HG02852 (cell line): ENCODE measurements at regions not wholly inside any gene's neighbourhood (a gene's known extent, or its start where the extent isn't known, plus 50 kb on each side); places are given as distances from the start of the nearest gene placed in this dataset.
"Not testable (repeated sequence)": the region's sequence is repeated elsewhere in the genome, so short reads cannot be mapped to it uniquely, and the experiment has no call there.

Experiments
- ATAC-seq: cut with Tn5 transposase; IDR thresholded peaks from one replicate; pipeline ENCODE4 v1.9.1; 2021; ENCODE audit warnings: mild to moderate bottlenecking, moderate library complexity; ENCODE audit not compliant: unreplicated experiment

DNA sequence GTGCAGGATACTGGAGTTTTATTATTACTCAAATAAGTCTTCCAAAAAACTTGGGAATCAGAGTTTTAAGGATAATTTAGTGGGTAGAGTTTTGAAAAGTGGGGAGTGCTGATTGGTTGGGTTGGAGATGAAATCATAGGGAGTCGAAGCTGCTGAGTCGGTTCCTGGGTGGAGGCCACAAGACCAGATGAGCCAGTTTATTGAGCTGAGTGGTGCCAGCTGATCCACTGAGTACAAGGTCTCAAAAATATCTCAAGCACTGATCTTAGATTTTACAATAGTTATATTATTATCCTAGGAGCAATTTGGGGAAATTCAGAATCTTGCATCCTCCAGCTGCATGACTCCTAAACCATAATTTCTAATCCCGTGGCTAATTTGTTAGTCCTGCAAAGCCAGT lies 804.9 kb upstream of the SEMA6A start:
- ATAC-seq = no peak

DNA sequence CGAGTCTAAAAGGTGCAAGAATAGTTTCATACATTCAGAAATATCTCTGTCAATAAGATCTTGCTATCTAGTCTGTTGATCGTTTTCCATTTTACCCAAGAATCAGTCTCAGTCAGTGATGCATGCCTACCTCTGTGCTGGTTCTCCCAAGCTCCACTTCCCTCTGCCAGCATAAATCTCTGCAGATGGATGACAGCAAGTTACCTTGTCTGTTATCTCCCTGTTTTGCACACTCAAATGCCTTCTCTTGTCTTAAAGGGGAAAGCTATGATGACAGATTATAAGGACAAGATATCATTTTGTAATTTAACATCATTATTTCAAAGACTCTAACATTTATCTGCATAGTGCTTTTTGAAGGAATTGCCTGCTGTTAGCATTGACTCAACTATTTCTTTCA lies 802.1 kb upstream of the SEMA6A start:
- no peak for ATAC-seq

DNA sequence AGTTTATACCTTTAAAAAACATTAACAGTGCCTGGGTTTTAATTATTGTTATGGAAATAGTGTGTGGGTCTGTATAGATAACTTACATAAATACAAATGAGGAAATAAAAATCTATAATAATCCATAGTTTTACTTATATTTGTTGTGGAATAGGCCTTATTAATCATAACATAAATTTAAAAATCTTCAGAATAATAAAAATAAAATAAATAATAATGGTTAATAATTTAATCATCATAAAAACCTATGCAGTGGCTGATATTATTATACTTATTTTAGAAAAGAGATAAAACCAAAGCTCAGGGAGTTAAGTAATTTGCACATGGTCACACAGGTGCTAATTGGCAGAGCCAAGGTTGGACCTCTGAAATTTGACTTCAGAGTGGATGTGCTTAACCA lies 785.3 kb upstream of the SEMA6A start:
- ATAC-seq = no peak

DNA sequence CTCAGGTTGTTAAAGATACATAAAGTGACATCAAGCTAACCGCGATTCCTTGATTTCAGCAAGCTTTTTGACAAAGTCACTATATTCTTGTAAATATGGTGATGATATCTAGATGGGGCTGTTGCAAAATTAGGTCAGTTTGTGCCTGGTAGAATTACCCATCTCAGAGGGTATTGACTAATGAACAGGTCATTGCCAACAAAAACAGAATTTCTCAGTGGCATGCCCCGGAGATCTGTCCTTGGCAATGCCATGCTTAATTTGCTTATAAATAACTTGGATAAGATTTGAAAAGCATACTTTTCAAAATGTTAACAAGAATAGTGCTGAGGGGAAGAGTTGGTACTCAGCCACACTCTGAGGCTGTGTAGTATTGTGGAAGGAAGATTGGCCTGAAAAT lies 783.3 kb upstream of the SEMA6A start:
- ATAC-seq = no peak

DNA sequence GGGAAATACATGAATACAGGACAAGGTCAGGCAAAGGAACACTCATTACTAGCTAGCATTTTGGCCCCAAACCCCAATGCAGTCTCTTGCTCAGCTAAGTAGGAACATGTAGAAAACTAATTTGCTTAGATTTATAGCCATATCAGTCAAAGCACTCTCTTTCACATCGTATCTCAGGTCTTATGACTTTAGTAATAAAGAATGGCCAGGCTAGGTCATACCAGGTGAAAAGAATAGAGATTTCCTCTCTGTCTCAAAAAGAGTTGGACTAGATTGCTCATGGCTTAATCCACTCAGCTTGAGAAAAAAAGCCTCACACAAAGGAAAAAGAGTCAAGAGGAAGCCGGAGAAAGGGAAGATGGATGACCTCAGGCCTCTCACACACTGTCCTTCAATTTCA lies 772.7 kb upstream of the SEMA6A start:
- no peak for ATAC-seq

DNA sequence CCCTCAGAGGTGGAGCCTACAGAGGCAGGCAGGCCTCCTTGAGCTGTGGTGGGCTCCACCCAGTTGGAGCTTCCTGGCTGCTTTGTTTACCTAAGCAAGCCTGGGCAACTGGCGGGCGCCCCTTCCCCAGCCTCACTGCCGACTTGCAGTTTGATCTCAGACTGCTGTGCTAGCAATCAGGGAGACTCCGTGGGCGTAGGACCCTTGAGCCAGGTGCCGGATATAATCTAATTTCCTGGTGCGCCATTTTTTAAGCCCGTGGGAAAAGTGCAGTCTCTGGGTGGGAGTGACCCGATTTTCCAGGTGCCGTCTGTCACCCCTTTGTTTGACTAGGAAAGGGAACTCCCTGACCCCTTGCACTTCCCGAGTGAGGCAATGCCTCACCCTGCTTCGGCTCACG lies 769.1 kb upstream of the SEMA6A start:
- not testable (repeated sequence) for ATAC-seq

DNA sequence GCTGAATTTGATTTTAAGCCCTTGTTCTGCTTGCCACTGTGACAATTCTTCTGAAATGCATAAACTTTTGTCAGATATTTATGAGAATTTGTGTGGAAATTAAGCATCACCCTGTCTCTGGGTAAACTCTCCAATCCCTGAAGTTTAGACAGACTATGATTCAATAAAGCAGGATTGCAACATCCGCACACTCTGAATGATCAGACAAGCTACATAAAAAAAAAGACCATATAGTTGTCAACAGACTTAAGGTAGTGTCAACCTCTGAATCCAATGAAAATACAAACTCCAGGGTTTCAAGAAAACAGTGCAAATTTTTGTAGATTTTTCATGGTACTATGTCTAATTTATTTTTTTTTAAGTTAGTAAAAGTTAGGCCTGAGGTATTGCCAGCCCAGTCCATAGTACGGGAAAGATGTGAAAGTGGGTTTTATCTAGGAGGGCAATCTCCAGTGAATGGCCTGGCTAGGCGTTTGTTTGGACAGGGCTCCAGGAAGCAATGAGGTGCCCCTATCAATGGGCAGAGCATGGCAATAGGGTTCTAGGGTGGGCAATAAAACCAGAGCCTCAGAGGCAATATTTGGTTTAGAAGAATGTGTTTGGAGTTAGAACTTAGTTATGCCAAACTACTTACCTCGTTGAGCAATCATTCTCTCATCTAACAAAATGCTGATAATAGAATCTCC lies 762.6 kb upstream of the SEMA6A start:
- no peak for ATAC-seq

DNA sequence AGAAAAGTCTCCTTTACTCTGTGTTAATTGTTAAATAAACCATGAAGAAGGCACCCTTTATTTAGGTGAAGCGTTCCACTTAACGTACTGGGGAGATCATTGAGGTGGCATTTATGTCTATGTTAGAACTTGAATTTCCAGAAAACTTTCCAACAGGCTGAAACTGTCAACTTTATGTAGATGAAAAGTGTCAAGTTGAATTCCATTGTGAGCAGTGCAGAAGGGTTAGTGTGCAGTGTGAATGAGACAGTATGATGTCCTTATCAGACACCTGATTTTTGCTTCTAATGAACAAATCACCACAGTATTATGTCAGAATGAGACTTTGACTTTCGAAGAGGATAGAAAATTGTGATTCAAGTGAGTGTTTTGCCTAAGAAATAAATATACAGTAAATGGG lies 761.6 kb upstream of the SEMA6A start:
- ATAC-seq = no peak

DNA sequence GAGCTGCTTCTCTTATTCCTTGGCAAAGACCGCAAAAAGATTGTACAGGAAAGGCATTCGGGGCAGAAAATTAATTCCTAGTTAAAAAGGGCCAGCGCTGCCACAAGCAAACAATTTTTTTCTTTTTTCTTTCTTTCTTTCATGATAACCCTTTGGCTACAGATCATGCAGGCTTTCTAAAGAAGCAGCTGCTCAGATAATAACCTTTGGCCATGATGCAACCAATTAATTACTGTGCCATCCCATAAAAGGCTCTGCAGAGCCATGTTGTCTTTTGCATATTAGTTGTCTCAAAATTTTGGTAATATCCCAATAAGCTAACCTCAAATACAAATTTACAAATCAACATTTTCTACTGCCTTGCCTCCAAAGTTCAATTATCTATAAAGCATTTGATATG lies 758.4 kb upstream of the SEMA6A start:
- ATAC-seq = no peak

DNA sequence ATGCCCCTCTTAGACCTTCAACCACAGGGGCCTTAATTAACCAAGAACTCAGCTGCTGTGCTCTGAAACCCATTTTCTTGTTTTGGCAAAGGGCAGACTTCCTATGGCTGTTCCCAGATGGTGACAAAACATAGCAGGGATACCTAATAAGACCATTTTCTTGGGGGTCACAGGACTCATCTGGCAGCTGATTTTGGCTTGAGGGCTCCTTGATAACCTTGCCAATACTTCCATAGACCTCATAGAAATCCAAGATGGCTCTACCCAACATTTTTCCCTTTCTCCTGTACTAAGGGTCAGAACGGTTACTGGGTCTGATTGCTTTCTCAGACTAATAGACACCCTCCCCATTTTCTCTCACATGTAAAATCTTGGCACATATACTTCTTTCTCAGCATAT lies 757.7 kb upstream of the SEMA6A start:
- no peak for ATAC-seq

DNA sequence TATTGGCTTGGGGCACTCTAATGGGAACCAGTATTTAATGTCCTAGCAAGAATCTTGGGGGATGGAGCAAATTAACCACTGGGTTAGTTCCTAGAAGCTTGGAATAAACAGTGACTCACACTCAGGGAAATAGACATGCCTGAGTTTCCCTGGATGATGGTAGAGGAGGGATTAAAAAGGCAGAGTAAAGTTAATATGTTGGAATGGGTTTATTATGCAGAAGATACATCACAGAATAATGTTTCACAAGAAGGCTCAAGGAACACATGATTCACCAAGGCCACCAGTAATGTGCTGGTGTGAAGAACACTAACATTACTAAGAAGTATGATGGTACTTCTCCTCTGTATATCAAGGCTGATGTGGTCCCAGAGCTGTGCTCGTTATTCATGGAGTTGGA lies 752.9 kb upstream of the SEMA6A start:
- no peak for ATAC-seq

DNA sequence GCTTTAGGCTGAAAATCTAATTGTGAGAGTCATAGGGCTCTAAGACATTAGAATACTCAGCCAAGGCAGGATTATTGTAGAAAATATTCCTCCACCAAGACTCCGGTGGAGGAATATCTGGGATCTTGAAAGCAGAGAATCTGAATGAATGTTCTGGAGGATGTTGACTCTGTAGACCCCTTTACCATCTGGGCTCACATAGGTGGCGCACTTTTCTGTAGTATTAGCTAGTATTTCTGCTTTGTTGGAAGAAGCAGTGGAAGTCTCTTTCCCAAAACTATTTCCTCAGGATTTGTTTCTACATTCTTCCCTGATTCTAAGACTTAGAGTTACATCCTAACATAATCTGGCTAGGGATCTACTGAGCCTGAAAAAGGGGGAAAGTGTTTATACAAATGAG lies 752.4 kb upstream of the SEMA6A start:
- no peak for ATAC-seq

DNA sequence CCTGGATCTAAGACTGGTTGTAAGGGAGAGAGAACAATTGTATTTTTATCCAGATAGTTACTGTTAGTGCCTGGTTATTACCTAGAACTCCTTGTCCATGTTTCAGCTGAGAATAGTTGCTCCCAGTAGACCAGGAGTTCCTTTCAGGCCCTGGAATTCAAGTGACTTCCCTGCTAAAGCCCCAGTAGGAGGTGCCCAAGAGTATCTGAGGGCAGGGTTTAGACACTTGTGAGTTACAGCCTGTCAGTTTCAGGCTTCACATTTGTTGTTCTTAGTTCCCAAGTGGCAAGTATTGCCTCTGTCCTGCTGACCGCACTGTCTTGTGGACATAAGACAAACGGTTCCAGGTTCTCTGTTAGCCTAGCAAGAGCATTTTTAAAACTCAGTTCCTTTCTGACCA lies 743.9 kb upstream of the SEMA6A start:
- ATAC-seq = no peak

DNA sequence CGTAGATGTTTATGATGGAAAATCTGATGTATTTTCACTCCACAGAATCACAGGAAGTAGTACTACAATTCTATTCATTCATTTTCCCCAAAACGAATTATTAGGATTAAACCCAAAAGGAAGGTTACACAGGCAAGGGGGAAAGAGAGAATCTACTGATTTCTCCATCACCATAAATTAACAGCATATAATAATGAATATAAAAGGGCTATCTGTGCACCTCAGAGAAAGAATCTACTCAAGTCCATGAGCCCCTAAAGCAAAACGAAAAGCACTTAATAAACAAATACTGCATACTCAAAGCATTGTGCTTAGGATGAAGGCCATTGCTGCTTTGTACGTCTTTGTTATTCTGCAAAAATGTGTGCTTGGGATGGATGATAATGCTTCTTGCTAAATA lies 740.5 kb upstream of the SEMA6A start:
- ATAC-seq = no peak

DNA sequence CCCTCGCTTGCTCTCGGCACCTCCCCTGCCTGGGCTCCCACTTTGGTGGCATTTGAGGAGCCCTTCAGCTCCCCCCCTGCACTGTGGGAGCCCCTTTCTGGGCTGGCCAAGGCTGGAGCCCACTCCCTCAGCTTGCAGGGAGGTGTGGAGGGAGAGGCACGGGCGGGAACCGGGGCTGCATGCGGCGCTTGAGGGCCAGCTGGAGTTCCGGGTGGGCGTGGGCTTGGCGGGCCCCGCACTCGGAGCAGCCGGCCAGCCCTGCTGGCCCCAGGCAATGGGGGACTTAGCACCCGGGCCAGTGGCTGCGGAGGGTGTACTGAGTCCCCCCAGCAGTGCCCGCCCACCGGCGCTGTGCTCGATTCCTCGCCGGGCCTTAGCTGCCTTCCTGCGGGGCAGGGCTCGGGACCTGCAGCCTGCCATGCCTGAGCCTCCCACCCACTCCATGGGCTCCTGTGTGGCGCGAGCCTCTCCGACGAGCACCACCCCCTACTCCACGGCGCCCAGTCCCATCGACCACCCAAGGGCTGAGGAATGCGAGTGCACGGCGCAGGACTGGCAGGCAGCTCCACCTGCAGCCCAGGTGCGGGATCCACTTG lies 730.0 kb upstream of the SEMA6A start:
- ATAC-seq = not testable (repeated sequence)

DNA sequence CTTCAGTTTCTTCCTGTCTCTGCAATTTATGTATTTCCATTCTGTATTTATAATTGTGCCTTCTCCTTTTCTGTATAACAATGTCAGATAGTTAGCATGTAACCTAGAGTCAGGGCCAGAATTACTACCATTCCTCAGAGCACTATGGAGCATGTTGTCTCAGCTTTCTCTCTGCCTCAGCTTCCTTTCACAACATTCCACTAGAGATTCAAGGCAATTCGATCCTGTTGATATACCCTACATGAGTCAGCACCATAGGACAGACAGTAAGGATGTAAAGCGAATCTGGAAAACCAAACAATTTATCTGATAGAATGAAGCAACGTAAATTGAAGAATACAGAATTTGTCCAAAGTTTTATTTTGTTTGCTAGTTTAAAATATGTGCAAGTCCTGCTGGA lies 728.3 kb upstream of the SEMA6A start:
- no peak for ATAC-seq

DNA sequence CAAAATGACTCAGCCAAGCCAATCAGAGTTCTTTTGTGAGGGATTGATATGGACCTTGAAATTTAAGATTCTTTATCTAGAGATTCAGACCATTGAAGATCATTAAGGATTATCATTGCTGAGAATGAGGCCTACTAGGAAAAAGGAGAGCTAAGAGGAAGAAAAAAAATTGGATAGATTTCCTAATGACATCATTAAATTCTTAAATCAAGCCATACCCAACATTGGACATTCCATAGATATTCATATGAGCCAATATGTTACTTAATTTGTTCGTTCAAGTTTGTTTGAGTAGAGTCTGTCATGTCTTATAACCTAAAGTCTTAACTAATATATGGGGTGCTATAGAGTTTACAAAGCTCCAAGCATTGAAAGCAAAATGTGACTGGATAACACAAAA lies 727.9 kb upstream of the SEMA6A start:
- no peak for ATAC-seq

DNA sequence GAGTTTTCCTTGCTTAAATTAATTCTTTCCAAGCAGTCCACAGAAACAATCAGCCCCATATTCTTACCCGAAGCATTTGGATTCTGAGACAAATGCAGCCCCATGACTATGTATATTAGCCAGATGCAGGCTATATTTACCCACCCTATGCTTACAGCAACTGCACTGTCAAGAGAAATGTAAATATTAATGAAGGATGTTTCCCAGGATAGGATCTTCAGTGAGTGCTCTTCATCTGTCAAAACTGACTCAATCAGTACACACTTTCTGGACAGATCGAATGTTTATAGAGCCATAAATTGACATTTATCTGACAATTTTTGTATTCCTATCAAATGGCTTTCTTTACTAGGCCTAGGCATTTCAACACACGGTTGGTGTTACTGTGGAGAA lies 725.3 kb upstream of the SEMA6A start:
- ATAC-seq = no peak

DNA sequence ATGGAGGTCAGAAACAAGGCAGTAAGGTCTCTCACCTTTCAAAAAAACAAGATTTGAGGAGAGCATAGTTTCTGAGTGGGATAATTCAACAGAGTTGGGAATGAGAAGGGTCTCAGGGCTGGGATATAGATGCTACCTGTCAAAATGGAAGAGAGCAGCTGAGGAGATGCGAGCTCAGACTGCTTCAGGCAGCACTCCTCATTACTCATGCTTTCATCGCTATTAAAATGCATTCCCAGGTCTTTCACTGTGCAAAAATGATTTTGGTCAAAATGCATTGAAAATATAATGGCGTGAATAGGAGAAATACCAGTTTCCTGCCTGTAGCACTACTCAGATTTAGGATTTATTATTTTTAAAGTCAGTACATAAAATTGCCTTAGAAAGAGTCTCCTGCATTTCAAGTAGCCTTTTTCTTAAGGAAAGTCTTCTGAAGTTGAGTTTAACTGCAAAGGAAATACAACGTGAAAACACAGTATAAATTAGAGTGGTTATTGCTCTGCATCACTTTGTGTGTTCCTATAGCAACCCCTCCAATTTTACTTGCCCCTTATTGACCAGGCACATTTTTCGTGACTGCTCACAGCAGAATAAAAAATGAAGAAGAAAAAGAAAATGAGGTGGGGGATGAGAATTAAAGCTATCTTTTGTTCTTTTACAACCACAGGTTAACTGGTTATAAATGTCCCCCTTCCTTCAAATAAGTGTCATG lies 724.8 kb upstream of the SEMA6A start:
- ATAC-seq = no peak

DNA sequence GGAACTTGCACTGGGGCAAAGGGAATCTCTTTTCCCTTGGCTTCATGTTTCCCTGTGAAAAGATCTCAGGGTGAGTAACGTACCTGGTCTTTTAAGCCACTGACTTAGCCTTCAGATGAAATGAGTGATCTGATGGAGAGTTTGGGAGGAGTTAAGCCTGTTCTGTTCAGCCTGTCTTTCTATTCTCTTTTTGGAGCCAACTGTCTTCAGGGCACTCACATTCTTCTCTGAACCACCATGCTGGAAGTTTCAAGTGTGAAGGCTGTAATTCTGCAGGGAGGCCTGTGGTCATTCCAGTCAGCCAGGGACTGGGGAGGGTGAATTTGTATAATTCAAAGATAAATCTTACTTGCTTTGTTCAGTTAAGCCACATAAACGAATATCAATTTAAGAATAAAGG lies 722.2 kb upstream of the SEMA6A start:
- ATAC-seq = no peak

DNA sequence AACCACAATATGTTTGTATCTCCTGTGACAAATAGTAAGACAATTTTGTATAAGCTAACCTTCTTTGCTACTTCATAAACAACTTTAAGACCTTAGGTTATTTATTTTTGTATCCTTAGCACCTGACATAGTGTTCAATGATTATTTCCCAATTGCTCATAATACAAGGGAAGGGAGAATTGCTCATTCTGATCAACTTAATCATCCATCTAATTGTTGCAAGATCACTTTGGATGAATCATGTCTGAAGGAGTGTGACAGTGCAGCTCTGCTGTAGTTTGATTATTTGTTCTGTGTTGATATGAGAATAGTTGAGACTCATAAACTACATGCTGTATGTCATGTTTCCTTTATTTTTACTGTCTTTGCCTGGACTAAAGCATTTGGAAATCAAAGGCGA lies 721.3 kb upstream of the SEMA6A start:
- ATAC-seq = no peak

DNA sequence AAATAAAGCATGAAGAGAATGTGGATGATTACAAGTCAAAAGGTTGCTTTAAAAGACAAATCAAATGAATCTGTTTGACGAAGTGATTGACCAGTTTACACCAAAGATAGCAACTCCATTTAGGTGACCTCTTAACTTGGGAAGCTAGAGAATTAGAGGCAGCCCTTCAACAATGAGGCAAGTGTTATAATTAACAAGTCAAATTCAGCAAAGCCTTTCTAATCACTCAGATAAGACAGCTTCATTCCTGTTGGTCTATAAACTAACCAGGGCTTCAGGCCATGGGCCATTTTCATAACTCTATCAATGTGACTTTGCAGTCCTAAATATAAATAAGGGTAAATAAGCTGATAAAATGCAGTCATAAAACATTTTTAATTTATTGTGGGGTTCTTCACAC lies 712.2 kb upstream of the SEMA6A start:
- no peak for ATAC-seq

DNA sequence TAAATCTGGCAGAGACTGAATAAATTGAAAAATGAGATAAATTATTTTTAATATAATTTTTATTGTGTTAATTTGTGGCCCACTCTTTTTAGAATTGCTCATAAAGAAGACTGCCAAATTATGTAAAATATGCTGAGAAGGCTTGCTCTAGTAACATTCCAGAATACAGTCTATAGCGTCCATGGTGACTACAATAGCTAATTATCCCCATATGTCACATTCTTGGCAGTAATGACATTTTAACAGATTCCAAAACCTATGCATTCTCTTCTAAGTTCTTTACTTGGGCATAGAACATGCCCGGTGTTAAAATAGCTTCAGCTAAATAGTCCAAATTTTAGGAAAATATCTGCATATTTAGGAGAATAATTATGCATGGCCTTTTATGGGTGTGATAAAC lies 697.0 kb upstream of the SEMA6A start:
- ATAC-seq = no peak
